ENCODE measurements at regions not wholly inside any gene's neighbourhood (a gene's known extent, or its start where the extent isn't known, plus 50 kb on each side); places are given as distances from the start of the nearest gene placed in this dataset.

GRCh38 chr4:14790494-14790893 is 211.8 kb upstream of the CPEB2 start:
- no peak overlapping the region for H3K4me3 ChIP-seq (ENCODE audit: low read length)
- H3K9me3 ChIP-seq (ENCODE audit: control insufficient read depth, low read length), result peaks cover 16% of the 10 kb centered on the region
- no peak for DNase-seq (ENCODE audit: low read depth)
- no peaks in the 10 kb centered on the region for H3K36me3 ChIP-seq (ENCODE audit: control insufficient read depth, insufficient read depth, low read length, severe bottlenecking)
- H3K9ac ChIP-seq (ENCODE audit: low read length), result no peak overlapping the region
- H3K4me1 ChIP-seq (ENCODE audit: control insufficient read depth, insufficient read depth, low read length), result no peaks in the 10 kb centered on the region
- no peaks in the 10 kb centered on the region for H3K27me3 ChIP-seq (replicated peaks; ENCODE audit: control insufficient read depth, insufficient read depth, low read length)

GRCh38 chr4:14792702-14793227 is 209.5 kb upstream of the CPEB2 start:
- Histone ChIP-seq H3K9ac (ENCODE audit: low read length) (no peak overlapping the region), H3K27me3 (replicated peaks; ENCODE audit: control insufficient read depth, insufficient read depth, low read length) (no peaks in the 10 kb centered on the region), H3K4me3 (ENCODE audit: low read length) (no peak overlapping the region), H3K36me3 (ENCODE audit: control insufficient read depth, insufficient read depth, low read length, severe bottlenecking) (no peaks in the 10 kb centered on the region), H3K9me3 (ENCODE audit: control insufficient read depth, low read length) (peaks cover 16% of the 10 kb centered on the region), H3K4me1 (ENCODE audit: control insufficient read depth, insufficient read depth, low read length) (no peaks in the 10 kb centered on the region)
- DNase-seq (ENCODE audit: low read depth), result no peak

GRCh38 chr4:14800977-14801376 is 201.3 kb upstream of the CPEB2 start:
- peaks cover 8% of the 10 kb centered on the region for H3K9me3 ChIP-seq (ENCODE audit: control insufficient read depth, low read length)
- no peaks in the 10 kb centered on the region for H3K4me1 ChIP-seq (ENCODE audit: control insufficient read depth, insufficient read depth, low read length)
- DNase-seq (ENCODE audit: low read depth), result no peak
- H3K4me3 ChIP-seq (ENCODE audit: low read length), result no peak overlapping the region
- no peaks in the 10 kb centered on the region for H3K27me3 ChIP-seq (replicated peaks; ENCODE audit: control insufficient read depth, insufficient read depth, low read length)
- H3K36me3 ChIP-seq (ENCODE audit: control insufficient read depth, insufficient read depth, low read length, severe bottlenecking), result no peaks in the 10 kb centered on the region
- no peak overlapping the region for H3K9ac ChIP-seq (ENCODE audit: low read length)

- no peak for DNase-seq (ENCODE audit: low read depth)
- H3K9me3 ChIP-seq (ENCODE audit: control insufficient read depth, low read length), result peaks cover 11% of the 10 kb centered on the region
- H3K4me3 ChIP-seq (ENCODE audit: low read length), result no peak overlapping the region
- H3K36me3 ChIP-seq (ENCODE audit: control insufficient read depth, insufficient read depth, low read length, severe bottlenecking), result no peaks in the 10 kb centered on the region
- no peak overlapping the region for H3K9ac ChIP-seq (ENCODE audit: low read length)
- H3K4me1 ChIP-seq (ENCODE audit: control insufficient read depth, insufficient read depth, low read length), result no peaks in the 10 kb centered on the region
- H3K27me3 ChIP-seq (replicated peaks; ENCODE audit: control insufficient read depth, insufficient read depth, low read length), result no peaks in the 10 kb centered on the region
Observed at GRCh38 chr4:14802596-14802995, 199.7 kb upstream of the CPEB2 start.

GRCh38 chr4:14807856-14808255 is 194.4 kb upstream of the CPEB2 start:
- H3K9ac ChIP-seq (ENCODE audit: low read length), result no peak overlapping the region
- H3K36me3 ChIP-seq (ENCODE audit: control insufficient read depth, insufficient read depth, low read length, severe bottlenecking), result no peaks in the 10 kb centered on the region
- no peaks in the 10 kb centered on the region for H3K4me1 ChIP-seq (ENCODE audit: control insufficient read depth, insufficient read depth, low read length)
- H3K4me3 ChIP-seq (ENCODE audit: low read length), result no peak overlapping the region
- DNase-seq (ENCODE audit: low read depth), result no peak
- peaks cover 11% of the 10 kb centered on the region for H3K9me3 ChIP-seq (ENCODE audit: control insufficient read depth, low read length)
- H3K27me3 ChIP-seq (replicated peaks; ENCODE audit: control insufficient read depth, insufficient read depth, low read length), result no peaks in the 10 kb centered on the region

GRCh38 chr4:14809203-14809602 is 193.1 kb upstream of the CPEB2 start:
- no peaks in the 10 kb centered on the region for H3K4me1 ChIP-seq (ENCODE audit: control insufficient read depth, insufficient read depth, low read length)
- no peaks in the 10 kb centered on the region for H3K36me3 ChIP-seq (ENCODE audit: control insufficient read depth, insufficient read depth, low read length, severe bottlenecking)
- peaks cover 11% of the 10 kb centered on the region for H3K9me3 ChIP-seq (ENCODE audit: control insufficient read depth, low read length)
- no peak overlapping the region for H3K4me3 ChIP-seq (ENCODE audit: low read length)
- no peaks in the 10 kb centered on the region for H3K27me3 ChIP-seq (replicated peaks; ENCODE audit: control insufficient read depth, insufficient read depth, low read length)
- H3K9ac ChIP-seq (ENCODE audit: low read length), result no peak overlapping the region
- no peak for DNase-seq (ENCODE audit: low read depth)

- no peak overlapping the region for H3K4me3 ChIP-seq (ENCODE audit: low read length)
- H3K27me3 ChIP-seq (replicated peaks; ENCODE audit: control insufficient read depth, insufficient read depth, low read length), result no peaks in the 10 kb centered on the region
- no peaks in the 10 kb centered on the region for H3K36me3 ChIP-seq (ENCODE audit: control insufficient read depth, insufficient read depth, low read length, severe bottlenecking)
- no peaks in the 10 kb centered on the region for H3K4me1 ChIP-seq (ENCODE audit: control insufficient read depth, insufficient read depth, low read length)
- peaks cover 11% of the 10 kb centered on the region for H3K9me3 ChIP-seq (ENCODE audit: control insufficient read depth, low read length)
- DNase-seq (ENCODE audit: low read depth), result no peak
- H3K9ac ChIP-seq (ENCODE audit: low read length), result no peak overlapping the region
Observed at GRCh38 chr4:14810121-14810520, 192.2 kb upstream of the CPEB2 start.

- Histone ChIP-seq H3K36me3 (ENCODE audit: control insufficient read depth, insufficient read depth, low read length, severe bottlenecking) (no peaks in the 10 kb centered on the region), H3K9ac (ENCODE audit: low read length) (no peak overlapping the region), H3K4me3 (ENCODE audit: low read length) (no peak overlapping the region), H3K9me3 (ENCODE audit: control insufficient read depth, low read length) (peaks cover 9% of the 10 kb centered on the region), H3K27me3 (replicated peaks; ENCODE audit: control insufficient read depth, insufficient read depth, low read length) (no peaks in the 10 kb centered on the region), H3K4me1 (ENCODE audit: control insufficient read depth, insufficient read depth, low read length) (no peaks in the 10 kb centered on the region)
- DNase-seq (ENCODE audit: low read depth), result no peak
Observed at GRCh38 chr4:14810568-14810967, 191.7 kb upstream of the CPEB2 start.

GRCh38 chr4:14812101-14812500 is 190.2 kb upstream of the CPEB2 start:
- no peak overlapping the region for H3K9ac ChIP-seq (ENCODE audit: low read length)
- no peaks in the 10 kb centered on the region for H3K4me1 ChIP-seq (ENCODE audit: control insufficient read depth, insufficient read depth, low read length)
- H3K27me3 ChIP-seq (replicated peaks; ENCODE audit: control insufficient read depth, insufficient read depth, low read length), result no peaks in the 10 kb centered on the region
- peaks cover 4% of the 10 kb centered on the region for H3K9me3 ChIP-seq (ENCODE audit: control insufficient read depth, low read length)
- no peak overlapping the region for H3K4me3 ChIP-seq (ENCODE audit: low read length)
- no peaks in the 10 kb centered on the region for H3K36me3 ChIP-seq (ENCODE audit: control insufficient read depth, insufficient read depth, low read length, severe bottlenecking)
- DNase-seq (ENCODE audit: low read depth), result no peak

GRCh38 chr4:14816623-14817261 is 185.5 kb upstream of the CPEB2 start:
- Histone ChIP-seq H3K36me3 (ENCODE audit: control insufficient read depth, insufficient read depth, low read length, severe bottlenecking) (no peaks in the 10 kb centered on the region), H3K4me1 (ENCODE audit: control insufficient read depth, insufficient read depth, low read length) (no peaks in the 10 kb centered on the region), H3K27me3 (replicated peaks; ENCODE audit: control insufficient read depth, insufficient read depth, low read length) (no peaks in the 10 kb centered on the region), H3K9ac (ENCODE audit: low read length) (no peak overlapping the region), H3K4me3 (ENCODE audit: low read length) (no peak overlapping the region), H3K9me3 (ENCODE audit: control insufficient read depth, low read length) (no peaks in the 10 kb centered on the region)
- DNase-seq (ENCODE audit: low read depth), result no peak

GRCh38 chr4:14824189-14824588 is 178.1 kb upstream of the CPEB2 start:
- no peak overlapping the region for H3K4me3 ChIP-seq (ENCODE audit: low read length)
- no peak for DNase-seq (ENCODE audit: low read depth)
- no peak overlapping the region for H3K9ac ChIP-seq (ENCODE audit: low read length)
- peaks cover 12% of the 10 kb centered on the region for H3K4me1 ChIP-seq (ENCODE audit: control insufficient read depth, insufficient read depth, low read length)
- H3K27me3 ChIP-seq (replicated peaks; ENCODE audit: control insufficient read depth, insufficient read depth, low read length), result no peaks in the 10 kb centered on the region
- no peaks in the 10 kb centered on the region for H3K36me3 ChIP-seq (ENCODE audit: control insufficient read depth, insufficient read depth, low read length, severe bottlenecking)
- no peaks in the 10 kb centered on the region for H3K9me3 ChIP-seq (ENCODE audit: control insufficient read depth, low read length)

GRCh38 chr4:14827111-14827510 is 175.2 kb upstream of the CPEB2 start:
- no peak overlapping the region for H3K4me3 ChIP-seq (ENCODE audit: low read length)
- H3K27me3 ChIP-seq (replicated peaks; ENCODE audit: control insufficient read depth, insufficient read depth, low read length), result no peaks in the 10 kb centered on the region
- peaks cover 22% of the 10 kb centered on the region for H3K4me1 ChIP-seq (ENCODE audit: control insufficient read depth, insufficient read depth, low read length)
- H3K36me3 ChIP-seq (ENCODE audit: control insufficient read depth, insufficient read depth, low read length, severe bottlenecking), result no peaks in the 10 kb centered on the region
- no peaks in the 10 kb centered on the region for H3K9me3 ChIP-seq (ENCODE audit: control insufficient read depth, low read length)
- peak; percentile 4 for DNase-seq (ENCODE audit: low read depth)
- no peak overlapping the region for H3K9ac ChIP-seq (ENCODE audit: low read length)
